IMR-90 (cell line): ENCODE measurements at regions not wholly inside any gene's neighbourhood (a gene's known extent, or its start where the extent isn't known, plus 50 kb on each side); places are given as distances from the start of the nearest gene placed in this dataset.

Experiments used
- ATAC-seq: fragments of 200-7000 bp; cut with Tn5 transposase; 2 replicates; pipeline ENCODE4 v1.9.1; 2020; ENCODE audit warnings: low read depth, mild to moderate bottlenecking, moderate library complexity
- BruUV-seq: library from RNA; stranded (reverse); fragments of 400-500 nt; replicated peaks from 2 replicates; lab custom pipeline; 2021; lab: Mats Ljungman, UMichigan
- CTCF ChIA-PET: fragments of 300-600 bp; formaldehyde crosslinking; extraction: SDS; loops from one replicate; lab custom pipeline; 2021; ENCODE audit warnings: antibody characterized with exemption; lab: Yijun Ruan, JAX
- POLR2A ChIA-PET: fragments of 300-600 bp; sonication (Branson Sonifier 250); formaldehyde crosslinking; loops from one replicate; lab custom pipeline; 2022; ENCODE audit warnings: antibody characterized with exemption; ENCODE audit not compliant: unreplicated experiment; lab: Charles Lee
- DNase-seq: peaks from one replicate; pipeline ENCODE4 v3.0.0; 2013
- H2AFZ ChIP-seq: replicated peaks from 2 replicates; pipeline ENCODE3; 2013; ENCODE audit warnings: low read length, mild to moderate bottlenecking; ENCODE audit not compliant: poor library complexity
- H2AK5ac ChIP-seq: 2 replicates; pipeline ENCODE4 v1.6.1; 2013; ENCODE audit warnings: low read depth, low read length, inconsistent platforms
- H2AK9ac ChIP-seq: replicated peaks from 2 replicates; pipeline ENCODE3; 2013; ENCODE audit warnings: mild to moderate bottlenecking, low read depth, low read length, moderate library complexity; ENCODE audit not compliant: poor library complexity
- H2BK120ac ChIP-seq: 2 replicates; pipeline ENCODE4 v1.6.1; 2013; ENCODE audit warnings: low read depth, low read length, inconsistent platforms
- H2BK15ac ChIP-seq: 3 replicates; pipeline ENCODE4 v1.6.1; 2013; ENCODE audit warnings: low read depth, low read length, inconsistent platforms
- H2BK20ac ChIP-seq: 2 replicates; pipeline ENCODE4 v1.6.1; 2013; ENCODE audit warnings: low read depth, mild to moderate bottlenecking, inconsistent platforms, low read length, moderate library complexity
- H2BK5ac ChIP-seq: 2 replicates; pipeline ENCODE4 v1.6.1; 2013; ENCODE audit warnings: mild to moderate bottlenecking, low read depth, low read length, inconsistent platforms; ENCODE audit not compliant: poor library complexity, severe bottlenecking
- H3K14ac ChIP-seq: replicated peaks from 2 replicates; pipeline ENCODE4 v1.6.1; 2013; ENCODE audit warnings: low read depth, low read length, inconsistent platforms
- H3K18ac ChIP-seq: 2 replicates; pipeline ENCODE4 v1.6.1; 2013; ENCODE audit warnings: low read depth, low read length, control low read depth
- H3K23ac ChIP-seq: 2 replicates; pipeline ENCODE4 v1.6.1; 2013; ENCODE audit warnings: low read depth, low read length, inconsistent platforms
- H3K27ac ChIP-seq: 2 replicates; pipeline ENCODE4 v1.5.1; 2013; ENCODE audit warnings: mild to moderate bottlenecking, control low read depth, low read length; ENCODE audit not compliant: insufficient read depth
- H3K27me3 ChIP-seq: 2 replicates; pipeline ENCODE4 v1.6.1; 2013; ENCODE audit warnings: low read length; ENCODE audit not compliant: control insufficient read depth, insufficient read depth
- H3K36me3 ChIP-seq: 2 replicates; pipeline ENCODE4 v1.6.1; 2013; ENCODE audit warnings: low read length, mixed read lengths; ENCODE audit not compliant: control insufficient read depth, insufficient read depth
- H3K4ac ChIP-seq: 2 replicates; pipeline ENCODE4 v1.6.1; 2013; ENCODE audit warnings: low read depth, low read length, inconsistent platforms
- H3K4me1 ChIP-seq: 2 replicates; pipeline ENCODE4 v1.6.1; 2013; ENCODE audit warnings: low read length, mixed read lengths; ENCODE audit not compliant: control insufficient read depth, insufficient read depth
- H3K4me2 ChIP-seq: 2 replicates; pipeline ENCODE4 v1.6.1; 2013; ENCODE audit warnings: low read depth, mild to moderate bottlenecking, control low read depth, low read length, moderate library complexity
- H3K4me3 ChIP-seq: 2 replicates; pipeline ENCODE4 v1.5.1; 2013; ENCODE audit warnings: low read depth, mild to moderate bottlenecking, control low read depth, low read length, moderate library complexity; ENCODE audit not compliant: insufficient read depth
- H3K56ac ChIP-seq: 2 replicates; pipeline ENCODE4 v1.6.1; 2013; ENCODE audit warnings: low read length, inconsistent platforms; ENCODE audit not compliant: insufficient read depth; ENCODE audit errors: extremely low read depth
- H3K79me1 ChIP-seq, 2 experiments: 2 replicates each; pipeline ENCODE4 v1.6.1; 2013; ENCODE audit warnings: low read length in 2 of 2, inconsistent platforms in 1 of 2, low read depth in 1 of 2
- H3K9ac ChIP-seq: 2 replicates; pipeline ENCODE4 v1.6.1; 2013; ENCODE audit warnings: low read depth, low read length, control low read depth
- H3K9me1 ChIP-seq: 2 replicates; pipeline ENCODE4 v1.6.1; 2013; ENCODE audit warnings: low read length, inconsistent platforms; ENCODE audit not compliant: insufficient read depth
- H3K9me3 ChIP-seq: 2 replicates; pipeline ENCODE4 v1.6.1; 2013; ENCODE audit warnings: low read length; ENCODE audit not compliant: control insufficient read depth, insufficient read depth
- H4K20me1 ChIP-seq: 2 replicates; pipeline ENCODE4 v1.6.1; 2013; ENCODE audit warnings: low read length, inconsistent platforms; ENCODE audit not compliant: insufficient read depth
- H4K5ac ChIP-seq: 2 replicates; pipeline ENCODE4 v1.6.1; 2013; ENCODE audit warnings: mild to moderate bottlenecking, low read depth, low read length, control low read depth
- H4K8ac ChIP-seq, 2 experiments: 2 replicates each; pipeline ENCODE4 v1.6.1; 2013; ENCODE audit warnings: low read depth in 2 of 2, low read length in 2 of 2, control low read depth in 1 of 2, inconsistent platforms in 1 of 2
- H4K91ac ChIP-seq: 2 replicates; pipeline ENCODE4 v1.6.1; 2013; ENCODE audit warnings: low read depth, low read length, inconsistent platforms; ENCODE audit not compliant: insufficient read depth
- BHLHE40 ChIP-seq: fragments of 150-350 bp; IDR thresholded peaks from 2 replicates; pipeline ENCODE4 v1.6.1; 2016; ENCODE audit warnings: mild to moderate bottlenecking, low read depth, low read length
- CEBPB ChIP-seq: IDR thresholded peaks from 2 replicates; pipeline ENCODE4 v1.6.1; 2012; ENCODE audit warnings: low read depth, low read length, improper control_type of control experiment
- CTCF ChIP-seq: conservative IDR thresholded peaks from 2 replicates; pipeline ENCODE4 v1.5.1; 2012; ENCODE audit warnings: mild to moderate bottlenecking, low read depth, low read length, improper control_type of control experiment
- ELK1 ChIP-seq: fragments of 150-350 bp; IDR thresholded peaks from 2 replicates; pipeline ENCODE4 v1.6.1; 2016; ENCODE audit warnings: low read depth, mild to moderate bottlenecking, low read length, moderate library complexity, borderline replicate concordance
- MAFK ChIP-seq: IDR thresholded peaks from 2 replicates; pipeline ENCODE4 v1.6.1; 2012; ENCODE audit warnings: low read depth, low read length, improper control_type of control experiment
- MAZ ChIP-seq: IDR thresholded peaks from 2 replicates; pipeline ENCODE4 v1.6.1; 2012; ENCODE audit warnings: low read depth, mild to moderate bottlenecking, low read length, improper control_type of control experiment, moderate library complexity, borderline replicate concordance
- MXI1 ChIP-seq: IDR thresholded peaks from 2 replicates; pipeline ENCODE4 v1.6.1; 2012; ENCODE audit warnings: low read depth, mild to moderate bottlenecking, low read length, moderate library complexity, borderline replicate concordance
- NFE2L2 ChIP-seq: fragments of 150-350 bp; IDR thresholded peaks from 2 replicates; pipeline ENCODE4 v1.6.1; 2016; ENCODE audit warnings: low read depth, mild to moderate bottlenecking, low read length
- RAD21 ChIP-seq: IDR thresholded peaks from 2 replicates; pipeline ENCODE4 v1.6.1; 2012; ENCODE audit warnings: low read length, improper control_type of control experiment
- RFX5 ChIP-seq: IDR thresholded peaks from 2 replicates; pipeline ENCODE4 v1.8.0; 2012; ENCODE audit warnings: low read depth, mild to moderate bottlenecking, low read length, moderate library complexity
- USF2 ChIP-seq: fragments of 150-350 bp; IDR thresholded peaks from 2 replicates; pipeline ENCODE4 v1.6.1; 2017; ENCODE audit warnings: mild to moderate bottlenecking, antibody characterized with exemption, low read length, low read depth
- dilution Hi-C: fragments of 300-500 bp; cut with HindIII; formaldehyde crosslinking; loops from one replicate; pipeline ENCODE4 v1.14.3; 2018; ENCODE audit warnings: low sequenced_read_pairs; ENCODE audit not compliant: unreplicated experiment
- in situ Hi-C: fragments of 300-500 bp; cut with MboI; formaldehyde crosslinking; loops from 3 replicates; pipeline ENCODE4 v1.14.3; 2019; ENCODE audit warnings: low sequenced_read_pairs, inconsistent platforms, mixed read lengths
- intact Hi-C: fragments of 100-400 bp; cut with micrococcal nuclease; formaldehyde crosslinking; loops from 2 replicates; pipeline ENCODE4 v1.10.0; 2022

- no peak overlapping the region for H2BK5ac ChIP-seq
- intact Hi-C loops, result no loop called here
Observed at GRCh38 chr7:124426621-124427020, 339.0 kb downstream of the GPR37 start.

More at GRCh38 chr7:124426621-124427020, 339.0 kb downstream of the GPR37 start:
- DNase-seq, result no peak
- TF ChIP-seq MXI1, result no peak
- TF ChIP-seq RAD21, result no peak
- TF ChIP-seq MAFK, result no peak
- TF ChIP-seq ELK1, result no peak
- no peak for TF ChIP-seq CTCF
- TF ChIP-seq NFE2L2, result no peak
- no peak for TF ChIP-seq BHLHE40
- no peak for TF ChIP-seq RFX5
- no peak for TF ChIP-seq CEBPB
- no peak for TF ChIP-seq USF2
- TF ChIP-seq MAZ, result no peak
- Histone ChIP-seq H4K8ac (no peak overlapping the region), H3K9me1 (no peaks in the 10 kb centered on the region), H3K4me2 (no peak overlapping the region), H3K79me1 (no peaks in the 10 kb centered on the region), H3K9ac (no peak overlapping the region), H3K4me1 (no peaks in the 10 kb centered on the region), H2AFZ (no peak overlapping the region), H4K5ac (no peak overlapping the region), H3K14ac (no peak overlapping the region), H3K9me3 (no peaks in the 10 kb centered on the region), H3K36me3 (no peaks in the 10 kb centered on the region), H3K27me3 (no peaks in the 10 kb centered on the region), H4K91ac (no peak overlapping the region), H4K20me1 (no peaks in the 10 kb centered on the region), H2BK120ac (no peak overlapping the region), H3K4me3 (no peak overlapping the region), H3K56ac (no peak overlapping the region), H2AK5ac (no peak overlapping the region), H2BK15ac (no peak overlapping the region), H3K18ac (no peak overlapping the region), H3K27ac (no peak overlapping the region), H2AK9ac (no peak overlapping the region), H2BK20ac (no peak overlapping the region), H3K4ac (no peak overlapping the region), H3K23ac (no peak overlapping the region)
- ATAC-seq, result no peak
- dilution Hi-C loops, result no loop called here
- CTCF ChIA-PET, result no interaction called here
- in situ Hi-C loops, result no loop called here
- POLR2A ChIA-PET, result no interaction called here
- no TSS peak for BruUV-seq
